DND-41 (cell line): ENCODE measurements at regions not wholly inside any gene's neighbourhood (a gene's known extent, or its start where the extent isn't known, plus 50 kb on each side); places are given as distances from the start of the nearest gene placed in this dataset.

ENCODE experiments used
- CTCF ChIP-seq: IDR thresholded peaks from 2 replicates; pipeline ENCODE4 v1.5.1; 2012; ENCODE audit warnings: borderline replicate concordance, low read length, moderate library complexity, mild to moderate bottlenecking; ENCODE audit not compliant: poor library complexity, severe bottlenecking; ENCODE audit errors: extremely low read depth
- EZH2 ChIP-seq: IDR thresholded peaks from 3 replicates; pipeline ENCODE4 v1.6.1; 2012; ENCODE audit warnings: borderline replicate concordance, low read depth, mild to moderate bottlenecking, moderate library complexity, low read length, inconsistent platforms; ENCODE audit not compliant: severe bottlenecking

GRCh38 chr12:87171356-87171755, 857.8 kb downstream of the C12orf50 start:
- TF ChIP-seq CTCF, result no peak
- TF ChIP-seq EZH2, result no peak
